ENCODE measurements at regions not wholly inside any gene's neighbourhood (a gene's known extent, or its start where the extent isn't known, plus 50 kb on each side); places are given as distances from the start of the nearest gene placed in this dataset.

DNA sequence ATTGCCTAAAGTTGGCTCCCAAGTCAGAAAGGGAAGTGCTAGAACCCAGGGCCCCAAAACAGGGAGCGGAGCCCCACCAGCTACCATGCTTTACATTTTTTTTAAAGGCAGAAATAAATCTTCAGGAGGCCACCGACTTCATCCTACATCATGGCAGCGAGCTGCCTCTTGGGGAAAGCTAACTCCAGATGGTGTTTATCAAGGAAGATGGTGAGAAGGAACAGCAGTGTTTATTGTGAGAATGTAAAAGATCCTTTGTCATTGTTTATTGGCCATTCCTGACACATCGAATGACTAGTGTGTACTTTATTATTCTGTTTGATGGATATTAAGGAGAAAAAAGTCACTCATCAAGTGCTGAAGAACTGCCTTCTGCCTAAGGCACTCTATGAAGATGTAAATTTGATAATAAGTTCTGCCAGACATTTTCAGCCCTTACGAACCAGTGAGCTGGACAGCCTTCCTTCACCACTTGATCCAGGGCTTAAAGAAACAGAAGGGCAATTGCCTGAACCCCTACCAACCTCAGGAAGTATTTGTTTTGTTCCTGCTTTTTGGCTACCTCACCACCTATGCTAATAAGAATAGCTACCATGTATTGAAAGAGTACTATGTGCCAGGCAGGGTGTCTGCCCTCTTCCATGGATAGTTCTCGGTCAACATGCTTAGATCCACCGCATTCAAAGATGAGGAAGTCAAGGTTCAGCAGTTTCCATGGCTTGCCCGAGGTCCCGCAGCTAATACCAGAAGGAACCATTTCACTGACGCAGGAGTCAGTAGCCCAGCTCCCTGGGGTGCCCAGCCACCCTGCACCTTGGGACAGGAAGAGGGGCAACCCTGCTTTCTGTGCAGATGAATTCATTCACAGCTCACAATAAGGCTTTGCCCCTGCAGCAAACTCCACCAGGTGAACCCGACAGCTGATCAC lies 194.7 kb upstream of the RREB1 start:
- no peak for DNase-seq (ENCODE audit: low spot score)
- Histone ChIP-seq H3K27ac (no peak overlapping the region), H3K4me1 (peaks cover 0 to 23% of the 10 kb centered on the region in 2 donors), H3K9me3 (no peaks in the 10 kb centered on the region), H3K27me3 (no peaks in the 10 kb centered on the region), H3K4me3 (no peak overlapping the region), H3K36me3 (no peaks in the 10 kb centered on the region)
- TF ChIP-seq, protein P1, sequence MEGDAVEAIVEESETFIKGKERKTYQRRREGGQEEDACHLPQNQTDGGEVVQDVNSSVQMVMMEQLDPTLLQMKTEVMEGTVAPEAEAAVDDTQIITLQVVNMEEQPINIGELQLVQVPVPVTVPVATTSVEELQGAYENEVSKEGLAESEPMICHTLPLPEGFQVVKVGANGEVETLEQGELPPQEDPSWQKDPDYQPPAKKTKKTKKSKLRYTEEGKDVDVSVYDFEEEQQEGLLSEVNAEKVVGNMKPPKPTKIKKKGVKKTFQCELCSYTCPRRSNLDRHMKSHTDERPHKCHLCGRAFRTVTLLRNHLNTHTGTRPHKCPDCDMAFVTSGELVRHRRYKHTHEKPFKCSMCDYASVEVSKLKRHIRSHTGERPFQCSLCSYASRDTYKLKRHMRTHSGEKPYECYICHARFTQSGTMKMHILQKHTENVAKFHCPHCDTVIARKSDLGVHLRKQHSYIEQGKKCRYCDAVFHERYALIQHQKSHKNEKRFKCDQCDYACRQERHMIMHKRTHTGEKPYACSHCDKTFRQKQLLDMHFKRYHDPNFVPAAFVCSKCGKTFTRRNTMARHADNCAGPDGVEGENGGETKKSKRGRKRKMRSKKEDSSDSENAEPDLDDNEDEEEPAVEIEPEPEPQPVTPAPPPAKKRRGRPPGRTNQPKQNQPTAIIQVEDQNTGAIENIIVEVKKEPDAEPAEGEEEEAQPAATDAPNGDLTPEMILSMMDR (IDR thresholded peaks at IDR 0.05), result no peak

DNA sequence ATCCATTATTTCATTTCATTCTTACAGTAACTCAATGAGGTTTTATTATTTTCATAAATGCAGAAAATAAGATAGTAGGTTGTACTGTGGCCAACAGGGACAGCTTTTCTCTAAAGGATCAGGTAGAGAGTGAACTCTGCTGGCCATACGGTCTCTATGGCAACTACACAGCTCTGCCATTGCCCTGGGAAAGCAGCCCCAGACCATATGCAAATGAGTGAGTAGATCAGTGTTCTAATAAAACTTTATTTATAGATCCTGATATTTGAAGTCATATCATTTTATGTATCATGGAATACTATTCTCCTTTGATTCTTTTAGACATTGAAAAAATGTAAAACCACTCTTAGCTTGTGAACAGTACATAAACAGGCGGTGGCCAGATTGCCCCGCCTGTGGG lies 192.5 kb upstream of the RREB1 start:
- Histone ChIP-seq H3K27me3 (no peaks in the 10 kb centered on the region), H3K9me3 (no peaks in the 10 kb centered on the region), H3K36me3 (no peaks in the 10 kb centered on the region), H3K27ac (peak overlapping the region; percentile 61), H3K4me3 (peak overlapping the region; percentile 2 to 30), H3K4me1 (peaks cover 0 to 23% of the 10 kb centered on the region in 2 donors)
- DNase-seq (ENCODE audit: low spot score), result no peak
- TF ChIP-seq, protein P1 (IDR thresholded peaks at IDR 0.05), result no peak

- Histone ChIP-seq H3K9me3 (no peaks in the 10 kb centered on the region), H3K27ac (peak overlapping the region; percentile 61), H3K4me3 (peak overlapping the region; percentile 2 to 30), H3K27me3 (no peaks in the 10 kb centered on the region), H3K4me1 (peaks cover 0 to 23% of the 10 kb centered on the region in 2 donors), H3K36me3 (no peaks in the 10 kb centered on the region)
- TF ChIP-seq, protein P1 (IDR thresholded peaks at IDR 0.05), result no peak
- DNase-seq (ENCODE audit: low spot score), result peak; percentile 82
These were observed 191.8 kb upstream of the RREB1 start for GRCh38 chr6:6915813-6916547.

DNA sequence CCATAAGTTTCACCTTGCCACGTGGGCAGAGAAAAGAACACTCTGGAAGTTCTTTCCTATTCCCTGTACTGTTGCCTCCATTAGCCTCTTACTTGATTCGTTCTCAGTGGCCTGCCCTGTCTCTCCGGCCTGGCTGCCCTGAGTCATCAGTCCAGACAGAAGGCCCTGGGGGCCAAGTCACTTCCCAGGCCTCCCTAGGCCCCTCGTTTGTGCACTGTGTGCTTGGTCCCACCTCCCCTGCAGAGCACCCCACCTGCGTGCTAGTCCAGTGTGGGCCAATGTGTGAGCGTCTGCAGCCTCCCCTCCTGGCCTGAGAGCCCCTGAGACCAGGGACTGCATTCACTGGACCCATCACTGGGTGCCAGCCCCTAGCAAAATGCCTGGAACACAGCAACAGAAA lies 191.2 kb upstream of the RREB1 start:
- Histone ChIP-seq H3K27ac (no peak overlapping the region), H3K4me3 (no peak overlapping the region), H3K36me3 (no peaks in the 10 kb centered on the region), H3K4me1 (peaks cover 0 to 23% of the 10 kb centered on the region in 2 donors), H3K27me3 (no peaks in the 10 kb centered on the region), H3K9me3 (no peaks in the 10 kb centered on the region)
- TF ChIP-seq, protein P1 (IDR thresholded peaks at IDR 0.05), result no peak
- DNase-seq (ENCODE audit: low spot score), result no peak

DNA sequence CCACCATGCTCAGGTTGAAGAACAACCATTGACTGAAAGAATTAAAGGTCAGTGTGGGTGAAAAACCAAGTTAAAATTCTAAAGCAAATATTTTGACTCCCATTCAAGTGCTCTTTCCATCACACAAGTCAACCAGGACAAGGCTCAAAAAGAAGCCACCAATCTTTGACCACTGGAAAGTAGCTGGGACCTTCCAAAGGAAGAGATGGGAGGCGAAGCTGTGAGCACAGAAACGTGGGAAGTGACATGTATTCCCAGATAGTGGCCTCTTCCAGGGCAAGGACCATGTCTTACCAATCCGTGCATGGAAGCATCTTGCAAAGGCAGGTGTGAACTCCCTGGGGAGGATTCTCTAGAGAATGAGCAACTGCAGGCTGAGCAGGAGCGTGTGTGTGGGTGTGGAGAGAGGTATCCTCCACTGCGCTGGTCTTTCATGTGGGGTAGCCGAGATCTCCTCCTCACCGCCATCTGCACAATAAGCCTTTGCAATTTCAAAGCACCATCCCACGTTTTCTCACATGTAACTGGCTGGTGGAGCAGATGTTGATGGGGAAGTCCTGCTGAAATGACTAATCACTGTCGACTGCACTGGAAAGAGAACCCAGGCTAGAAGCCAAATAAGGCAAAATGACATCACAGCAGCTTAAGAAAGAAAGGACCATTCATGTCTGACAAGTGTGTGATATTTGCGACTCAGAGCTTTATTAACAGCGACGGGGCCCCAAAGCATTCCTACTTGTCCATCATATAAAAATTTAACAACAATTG lies 189.4 kb upstream of the RREB1 start:
- no peak for DNase-seq (ENCODE audit: low spot score)
- Histone ChIP-seq H3K4me1 (peaks cover 0 to 16% of the 10 kb centered on the region in 2 donors), H3K36me3 (no peaks in the 10 kb centered on the region), H3K27me3 (no peaks in the 10 kb centered on the region), H3K27ac (no peak overlapping the region), H3K9me3 (no peaks in the 10 kb centered on the region), H3K4me3 (no peak overlapping the region)
- TF ChIP-seq, protein P1 (IDR thresholded peaks at IDR 0.05), result no peak

Measured in right atrium auricular region (tissue), 2 donors.